Sigmoid colon (tissue), 6 donors: ENCODE measurements at regions not wholly inside any gene's neighbourhood (a gene's known extent, or its start where the extent isn't known, plus 50 kb on each side); places are given as distances from the start of the nearest gene placed in this dataset.

Experiments used
- DNase-seq: peaks from one replicate; pipeline ENCODE4 v3.0.0-alpha.2; 2019
- H3K27ac ChIP-seq, 4 donors: fragments of 200-600 bp; sonication (generic); one replicate each; pipeline ENCODE4 v1.5.1; 2016 to 2019; ENCODE audit warnings: mild to moderate bottlenecking in 1 of 4
- H3K27me3 ChIP-seq, 3 donors: fragments of 200-600 bp; sonication (generic); one replicate each; pipeline ENCODE4 v1.5.1; 2019; ENCODE audit warnings: mild to moderate bottlenecking in 1 of 3
- H3K36me3 ChIP-seq, 4 donors: fragments of 200-600 bp; sonication (generic); one replicate each; pipeline ENCODE4 v1.5.1; 2016 to 2019
- H3K4me1 ChIP-seq, 4 donors: fragments of 200-600 bp; sonication (generic); one replicate each; pipeline ENCODE4 v1.5.1; 2017 to 2019
- H3K4me3 ChIP-seq, 4 donors: fragments of 200-600 bp; sonication (generic); one replicate each; pipeline ENCODE4 v1.5.1; 2017 to 2019; ENCODE audit warnings: mild to moderate bottlenecking in 2 of 4, moderate library complexity in 1 of 4
- H3K9me3 ChIP-seq, 4 donors: fragments of 200-600 bp in 3 of 4; sonication (generic) in 3 of 4; one replicate each; pipeline versions ENCODE4 v1.5.1 to v1.6.1; 2013 to 2019
- EP300 ChIP-seq, 4 donors: sonication (generic); formaldehyde crosslinking; IDR thresholded peaks; one replicate each; pipeline ENCODE4 v1.6.1; 2017; ENCODE audit warnings: antibody characterized with exemption in 4 of 4
- POLR2A ChIP-seq, 2 donors: fragments of 450-650 bp; IDR thresholded peaks; one replicate each; pipeline ENCODE4 v1.6.1; 2016; ENCODE audit warnings: antibody characterized with exemption in 2 of 2, mild to moderate bottlenecking in 2 of 2, moderate library complexity in 2 of 2
- POLR2AphosphoS5 ChIP-seq, 4 donors: sonication (generic); formaldehyde crosslinking; IDR thresholded peaks; one replicate each; pipeline ENCODE4 v1.6.1; 2017; ENCODE audit warnings: antibody characterized with exemption in 4 of 4
- WGBS, 2 donors: extraction: QIAGEN DNeasy Blood & Tissue Kit; methylation state at CpG; one replicate each; pipeline ENCODE4 v1.1.7; 2013; 5-methylcytosine and 5-hydroxymethylcytosine counted together
- intact Hi-C: fragments of 100-400 bp; cut with DNase I; formaldehyde crosslinking; loops from one replicate; pipeline ENCODE4 v1.15.1; 2023
- TF ChIP-seq, protein P1 (sequence below), 4 experiments: fragments of 450-650 bp in 3 of 4; fragments of 200-600 bp in 1 of 4; IDR thresholded peaks; one replicate each; pipeline ENCODE4 v1.5.1; 2016 to 2019; ENCODE audit warnings: antibody characterized with exemption in 4 of 4, mild to moderate bottlenecking in 3 of 4, moderate library complexity in 2 of 4
- donor health status: healthy with polysubstance abuse.
- donor health status: healthy.

DNA sequence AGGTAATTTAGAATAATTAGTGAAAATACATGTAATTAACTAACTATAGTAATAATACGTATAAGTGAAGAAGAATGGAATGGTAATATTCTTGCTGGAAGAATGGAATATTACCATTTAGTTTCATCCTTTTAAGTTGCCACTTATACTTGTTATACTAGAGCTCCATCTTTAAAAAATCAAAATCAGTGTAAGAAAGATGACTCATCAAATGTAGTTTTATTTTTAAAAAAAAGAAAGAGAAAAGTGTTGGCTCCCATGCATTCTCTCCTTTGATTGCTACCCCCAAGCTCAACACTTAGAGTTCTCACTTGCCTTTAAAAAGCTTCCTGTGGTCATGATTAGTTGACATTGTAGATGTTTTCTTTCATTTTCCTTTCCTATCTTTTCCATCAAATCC is 82.4 kb upstream of the KIF2B start:
- WGBS, 2 donors = 94 to 95% methylated on average over 1 of the region's 1 CpG
- TF ChIP-seq EP300 (IDR thresholded peaks at IDR 0.05) = no peak
- no peak for TF ChIP-seq POLR2AphosphoS5 (IDR thresholded peaks at IDR 0.05)
- TF ChIP-seq POLR2A (IDR thresholded peaks at IDR 0.05) = no peak
- TF ChIP-seq, protein P1, sequence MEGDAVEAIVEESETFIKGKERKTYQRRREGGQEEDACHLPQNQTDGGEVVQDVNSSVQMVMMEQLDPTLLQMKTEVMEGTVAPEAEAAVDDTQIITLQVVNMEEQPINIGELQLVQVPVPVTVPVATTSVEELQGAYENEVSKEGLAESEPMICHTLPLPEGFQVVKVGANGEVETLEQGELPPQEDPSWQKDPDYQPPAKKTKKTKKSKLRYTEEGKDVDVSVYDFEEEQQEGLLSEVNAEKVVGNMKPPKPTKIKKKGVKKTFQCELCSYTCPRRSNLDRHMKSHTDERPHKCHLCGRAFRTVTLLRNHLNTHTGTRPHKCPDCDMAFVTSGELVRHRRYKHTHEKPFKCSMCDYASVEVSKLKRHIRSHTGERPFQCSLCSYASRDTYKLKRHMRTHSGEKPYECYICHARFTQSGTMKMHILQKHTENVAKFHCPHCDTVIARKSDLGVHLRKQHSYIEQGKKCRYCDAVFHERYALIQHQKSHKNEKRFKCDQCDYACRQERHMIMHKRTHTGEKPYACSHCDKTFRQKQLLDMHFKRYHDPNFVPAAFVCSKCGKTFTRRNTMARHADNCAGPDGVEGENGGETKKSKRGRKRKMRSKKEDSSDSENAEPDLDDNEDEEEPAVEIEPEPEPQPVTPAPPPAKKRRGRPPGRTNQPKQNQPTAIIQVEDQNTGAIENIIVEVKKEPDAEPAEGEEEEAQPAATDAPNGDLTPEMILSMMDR (IDR thresholded peaks at IDR 0.05) = no peak
- H3K36me3 ChIP-seq = no peaks in the 10 kb centered on the region

DNA sequence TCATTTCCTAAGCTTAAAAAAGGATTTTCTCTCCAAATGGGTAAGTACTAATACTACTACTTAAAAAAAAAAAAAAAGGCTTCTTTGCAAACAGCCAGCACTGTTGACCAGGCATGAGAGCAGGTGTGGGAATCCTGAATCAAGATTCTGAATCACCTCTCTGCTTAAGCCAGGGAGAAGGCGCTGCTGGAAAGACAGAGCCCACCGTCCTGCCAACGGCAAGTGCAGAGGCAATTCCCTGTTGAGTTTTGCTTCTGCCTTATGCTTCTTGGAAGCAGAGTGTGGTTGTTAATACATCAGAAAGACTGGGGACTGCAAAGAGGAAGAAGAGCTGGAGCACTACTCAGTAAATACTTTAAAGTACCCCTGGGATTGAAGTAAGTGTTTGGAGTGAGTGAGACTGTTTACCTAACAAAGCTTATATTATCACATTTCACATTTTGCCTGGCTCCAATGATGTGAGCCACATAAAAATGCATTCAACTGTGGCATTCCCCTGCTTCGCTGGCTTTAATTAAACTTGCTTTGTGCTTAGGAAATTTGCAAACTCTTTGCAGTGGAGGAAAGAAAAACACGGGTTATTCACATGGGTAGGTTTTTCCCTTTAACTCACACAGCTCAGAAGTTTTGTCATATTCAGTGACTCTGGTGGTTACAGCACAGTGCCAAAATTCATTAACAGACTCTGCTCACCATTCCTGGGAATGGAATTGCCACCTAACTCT is 86.0 kb upstream of the KIF2B start:
- Histone ChIP-seq H3K27ac (no peak overlapping the region), H3K36me3 (no peaks in the 10 kb centered on the region), H3K27me3 (no peaks in the 10 kb centered on the region), H3K4me1 (no peaks in the 10 kb centered on the region), H3K9me3 (peaks cover 0 to 2% (median 0%) of the 10 kb centered on the region in 4 donors), H3K4me3 (no peak overlapping the region)
- no peak for DNase-seq
- TF ChIP-seq POLR2A (IDR thresholded peaks at IDR 0.05) (no peak), EP300 (IDR thresholded peaks at IDR 0.05) (no peak), POLR2AphosphoS5 (IDR thresholded peaks at IDR 0.05) (no peak)
- TF ChIP-seq, protein P1 (IDR thresholded peaks at IDR 0.05) = no peak
- WGBS, 2 donors = 48 to 59% methylated on average over 5 of the region's 5 CpGs
- intact Hi-C loops = no loop called here

More for the DNA sequence above, 82.4 kb upstream of the KIF2B start:
- no peaks in the 10 kb centered on the region for H3K4me1 ChIP-seq
- H3K9me3 ChIP-seq = no peaks in the 10 kb centered on the region
- H3K4me3 ChIP-seq = no peak overlapping the region
- H3K27ac ChIP-seq = no peak overlapping the region
- intact Hi-C loops = no loop called here
- no peak for DNase-seq
- H3K27me3 ChIP-seq = no peaks in the 10 kb centered on the region

DNA sequence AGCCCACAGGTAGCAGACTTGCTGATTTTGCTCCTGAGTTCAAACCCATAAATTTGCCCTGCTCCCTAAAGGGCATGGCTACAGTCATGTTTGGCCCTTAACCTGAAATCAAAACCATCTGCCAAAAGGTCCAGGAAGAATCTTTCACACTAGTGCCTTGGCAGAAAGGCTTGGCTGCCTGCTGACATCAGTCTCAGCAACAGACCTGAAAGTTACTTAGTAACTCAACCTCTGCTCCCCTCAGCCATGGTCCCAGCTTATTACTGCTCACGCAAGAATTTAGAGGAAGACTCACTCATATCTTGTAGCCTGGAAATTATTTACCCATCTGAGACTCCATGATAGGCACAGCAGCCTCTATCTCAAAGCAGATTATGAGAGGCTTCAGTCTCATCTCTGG is 98.0 kb upstream of the KIF2B start:
- H3K27me3 ChIP-seq = no peaks in the 10 kb centered on the region
- TF ChIP-seq EP300 (IDR thresholded peaks at IDR 0.05) (no peak), POLR2AphosphoS5 (IDR thresholded peaks at IDR 0.05) (no peak), POLR2A (IDR thresholded peaks at IDR 0.05) (no peak)
- TF ChIP-seq, protein P1 (IDR thresholded peaks at IDR 0.05) = no peak
- no peak for DNase-seq
- H3K4me3 ChIP-seq = no peak overlapping the region
- H3K9me3 ChIP-seq = no peaks in the 10 kb centered on the region
- no peak overlapping the region for H3K27ac ChIP-seq
- 60 to 73% methylated on average over 1 of the region's 1 CpG for WGBS, 2 donors
- H3K36me3 ChIP-seq = no peaks in the 10 kb centered on the region
- H3K4me1 ChIP-seq = no peaks in the 10 kb centered on the region
- intact Hi-C loops = no loop called here

DNA sequence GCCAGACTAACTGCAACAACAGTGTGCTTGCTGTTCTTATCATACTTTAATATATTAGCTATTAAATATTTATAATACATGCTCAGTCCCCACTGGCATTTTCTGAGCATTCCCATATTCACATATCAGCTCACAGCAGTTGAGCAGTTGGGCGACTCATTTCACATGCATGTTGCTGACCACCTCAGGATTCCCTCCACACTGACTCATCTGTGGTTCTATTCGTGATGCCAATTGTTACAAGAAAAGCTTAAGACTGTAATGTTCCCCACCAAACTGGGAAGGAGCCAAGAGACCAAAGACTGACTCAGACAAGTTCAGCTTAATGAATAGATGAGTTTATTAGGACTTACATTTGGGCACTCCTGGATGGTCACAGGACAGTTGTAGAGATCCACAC is 100.3 kb upstream of the KIF2B start:
- H3K9me3 ChIP-seq = no peaks in the 10 kb centered on the region
- H3K4me3 ChIP-seq = no peak overlapping the region
- no peak for DNase-seq
- intact Hi-C loops = no loop called here
- WGBS, 2 donors = 73 to 79% methylated on average over 2 of the region's 2 CpGs
- no peaks in the 10 kb centered on the region for H3K4me1 ChIP-seq
- no peaks in the 10 kb centered on the region for H3K27me3 ChIP-seq
- no peaks in the 10 kb centered on the region for H3K36me3 ChIP-seq
- TF ChIP-seq POLR2AphosphoS5 (IDR thresholded peaks at IDR 0.05) (no peak), POLR2A (IDR thresholded peaks at IDR 0.05) (no peak), EP300 (IDR thresholded peaks at IDR 0.05) (no peak)
- TF ChIP-seq, protein P1 (IDR thresholded peaks at IDR 0.05) = no peak
- H3K27ac ChIP-seq = no peak overlapping the region

DNA sequence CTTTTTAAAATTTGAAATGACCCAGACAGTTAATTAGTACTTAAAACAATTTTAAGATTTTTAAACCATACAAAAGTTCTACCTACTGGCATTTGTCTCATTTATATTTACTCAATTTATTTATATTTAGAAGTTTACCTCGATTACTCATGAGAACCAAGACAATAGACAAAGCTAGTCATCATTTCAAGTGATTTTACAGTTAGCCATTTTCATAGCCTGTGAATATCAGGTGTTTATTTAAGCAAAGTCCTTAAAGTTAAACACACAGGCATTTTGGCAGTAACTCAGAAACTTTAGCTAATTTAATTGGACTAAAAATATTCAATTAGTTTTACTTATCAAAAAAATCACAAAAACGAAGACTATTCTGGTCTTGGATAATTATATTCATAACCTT is 101.6 kb upstream of the KIF2B start:
- WGBS, 2 donors = 25 to 59% methylated on average over 2 of the region's 2 CpGs
- intact Hi-C loops = no loop called here
- no peak for DNase-seq
- Histone ChIP-seq H3K9me3 (no peaks in the 10 kb centered on the region), H3K36me3 (no peaks in the 10 kb centered on the region), H3K4me3 (no peak overlapping the region), H3K4me1 (no peaks in the 10 kb centered on the region), H3K27ac (no peak overlapping the region), H3K27me3 (no peaks in the 10 kb centered on the region)
- TF ChIP-seq POLR2A (IDR thresholded peaks at IDR 0.05) (no peak), POLR2AphosphoS5 (IDR thresholded peaks at IDR 0.05) (no peak), EP300 (IDR thresholded peaks at IDR 0.05) (no peak)
- TF ChIP-seq, protein P1 (IDR thresholded peaks at IDR 0.05) = no peak
